ENCODE measurements at regions not wholly inside any gene's neighbourhood (a gene's known extent, or its start where the extent isn't known, plus 50 kb on each side); places are given as distances from the start of the nearest gene placed in this dataset.

DNA sequence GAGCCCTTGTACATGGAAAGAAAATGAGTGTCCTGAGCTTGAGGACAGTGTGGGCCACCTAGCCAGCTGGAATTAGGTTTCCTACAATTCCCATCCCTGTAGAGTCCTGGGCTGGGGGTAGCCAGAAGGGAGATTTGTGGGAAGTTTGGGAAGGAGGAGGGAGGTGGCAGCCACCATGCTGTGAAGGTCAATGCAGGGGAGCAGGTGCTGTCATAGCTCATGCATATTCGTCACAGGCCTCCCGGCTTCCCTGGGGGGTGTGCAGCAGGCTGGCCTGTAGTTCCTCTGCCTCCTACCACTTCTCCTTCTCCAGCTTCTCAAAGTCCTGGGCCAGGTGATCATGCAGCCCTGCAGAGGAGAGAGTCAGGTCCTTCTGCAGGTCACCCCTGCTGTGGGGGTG lies 121.3 kb downstream of the TBX3 start:
- TF ChIP-seq EZH2 (IDR thresholded peaks at IDR 0.05; ENCODE audit: low read depth): no peak
- TF ChIP-seq, protein P1, sequence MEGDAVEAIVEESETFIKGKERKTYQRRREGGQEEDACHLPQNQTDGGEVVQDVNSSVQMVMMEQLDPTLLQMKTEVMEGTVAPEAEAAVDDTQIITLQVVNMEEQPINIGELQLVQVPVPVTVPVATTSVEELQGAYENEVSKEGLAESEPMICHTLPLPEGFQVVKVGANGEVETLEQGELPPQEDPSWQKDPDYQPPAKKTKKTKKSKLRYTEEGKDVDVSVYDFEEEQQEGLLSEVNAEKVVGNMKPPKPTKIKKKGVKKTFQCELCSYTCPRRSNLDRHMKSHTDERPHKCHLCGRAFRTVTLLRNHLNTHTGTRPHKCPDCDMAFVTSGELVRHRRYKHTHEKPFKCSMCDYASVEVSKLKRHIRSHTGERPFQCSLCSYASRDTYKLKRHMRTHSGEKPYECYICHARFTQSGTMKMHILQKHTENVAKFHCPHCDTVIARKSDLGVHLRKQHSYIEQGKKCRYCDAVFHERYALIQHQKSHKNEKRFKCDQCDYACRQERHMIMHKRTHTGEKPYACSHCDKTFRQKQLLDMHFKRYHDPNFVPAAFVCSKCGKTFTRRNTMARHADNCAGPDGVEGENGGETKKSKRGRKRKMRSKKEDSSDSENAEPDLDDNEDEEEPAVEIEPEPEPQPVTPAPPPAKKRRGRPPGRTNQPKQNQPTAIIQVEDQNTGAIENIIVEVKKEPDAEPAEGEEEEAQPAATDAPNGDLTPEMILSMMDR (conservative IDR thresholded peaks at IDR 0.05): no peak
